Neutrophil (primary cell): ENCODE measurements at regions not wholly inside any gene's neighbourhood (a gene's known extent, or its start where the extent isn't known, plus 50 kb on each side); places are given as distances from the start of the nearest gene placed in this dataset.
"Not testable (repeated sequence)": the region's sequence is repeated elsewhere in the genome, so short reads cannot be mapped to it uniquely, and the experiment has no call there.

Source experiments
- H3K27ac ChIP-seq: fragments of 200-600 bp; sonication (generic); 2 replicates; pipeline ENCODE4 v1.5.1; 2016; ENCODE audit warnings: mild to moderate bottlenecking, moderate library complexity
- H3K27me3 ChIP-seq: fragments of 200-600 bp; sonication (generic); 2 replicates; pipeline ENCODE4 v1.6.0; 2016; ENCODE audit warnings: mild to moderate bottlenecking
- H3K36me3 ChIP-seq: fragments of 200-600 bp; sonication (generic); 2 replicates; pipeline ENCODE4 v1.5.1; 2017
- H3K4me1 ChIP-seq, 2 experiments: fragments of 200-600 bp in 1 of 2; sonication (generic) in 1 of 2; 1 replicate in 1 of 2; 2 replicates in 1 of 2; pipeline versions ENCODE4 v1.5.1 to v1.6.1; 2013 to 2016; ENCODE audit warnings: low read depth in 1 of 2, low read length in 1 of 2, mild to moderate bottlenecking in 1 of 2, moderate library complexity in 1 of 2; ENCODE audit not compliant: control insufficient read depth in 1 of 2, insufficient read depth in 1 of 2
- H3K4me3 ChIP-seq, 2 experiments: fragments of 200-600 bp in 1 of 2; sonication (generic) in 1 of 2; 1 replicate in 1 of 2; 2 replicates in 1 of 2; pipeline ENCODE4 v1.5.1; 2013 to 2016; ENCODE audit warnings: low read depth in 1 of 2, low read length in 1 of 2, mild to moderate bottlenecking in 1 of 2, moderate library complexity in 1 of 2
- H3K9me3 ChIP-seq: fragments of 200-600 bp; sonication (generic); 2 replicates; pipeline ENCODE4 v1.5.1; 2016
- TF ChIP-seq, protein P1 (sequence below): fragments of 200-600 bp; sonication (generic); IDR thresholded peaks from 2 replicates; pipeline ENCODE4 v1.5.1; 2016; ENCODE audit warnings: antibody characterized with exemption

DNA sequence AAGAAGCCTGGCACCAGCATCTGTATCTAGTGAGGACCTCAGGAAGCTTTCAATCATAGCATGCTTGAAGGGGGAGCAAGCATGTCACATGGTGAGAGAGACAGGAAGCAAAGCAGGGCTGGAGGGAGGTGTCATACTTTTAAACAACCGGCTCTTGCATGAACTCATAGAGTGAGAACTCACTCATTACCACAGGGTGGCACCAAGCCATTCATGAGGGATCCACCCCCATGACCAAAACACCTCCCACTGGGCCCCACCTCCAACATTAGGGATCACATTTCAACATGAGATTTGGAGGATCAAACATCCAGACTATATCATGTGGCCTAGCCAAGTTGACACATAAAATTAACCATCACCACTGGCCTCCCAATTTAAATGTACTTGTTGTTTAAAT is 125.1 kb upstream of the KCND3 start:
- no peak overlapping the region for H3K4me3 ChIP-seq
- H3K36me3 ChIP-seq = no peaks in the 10 kb centered on the region
- H3K27ac ChIP-seq = no peak overlapping the region
- H3K9me3 ChIP-seq = no peaks in the 10 kb centered on the region
- H3K4me1 ChIP-seq = no peaks in the 10 kb centered on the region
- TF ChIP-seq, protein P1, sequence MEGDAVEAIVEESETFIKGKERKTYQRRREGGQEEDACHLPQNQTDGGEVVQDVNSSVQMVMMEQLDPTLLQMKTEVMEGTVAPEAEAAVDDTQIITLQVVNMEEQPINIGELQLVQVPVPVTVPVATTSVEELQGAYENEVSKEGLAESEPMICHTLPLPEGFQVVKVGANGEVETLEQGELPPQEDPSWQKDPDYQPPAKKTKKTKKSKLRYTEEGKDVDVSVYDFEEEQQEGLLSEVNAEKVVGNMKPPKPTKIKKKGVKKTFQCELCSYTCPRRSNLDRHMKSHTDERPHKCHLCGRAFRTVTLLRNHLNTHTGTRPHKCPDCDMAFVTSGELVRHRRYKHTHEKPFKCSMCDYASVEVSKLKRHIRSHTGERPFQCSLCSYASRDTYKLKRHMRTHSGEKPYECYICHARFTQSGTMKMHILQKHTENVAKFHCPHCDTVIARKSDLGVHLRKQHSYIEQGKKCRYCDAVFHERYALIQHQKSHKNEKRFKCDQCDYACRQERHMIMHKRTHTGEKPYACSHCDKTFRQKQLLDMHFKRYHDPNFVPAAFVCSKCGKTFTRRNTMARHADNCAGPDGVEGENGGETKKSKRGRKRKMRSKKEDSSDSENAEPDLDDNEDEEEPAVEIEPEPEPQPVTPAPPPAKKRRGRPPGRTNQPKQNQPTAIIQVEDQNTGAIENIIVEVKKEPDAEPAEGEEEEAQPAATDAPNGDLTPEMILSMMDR = no peak
- no peaks in the 10 kb centered on the region for H3K27me3 ChIP-seq

GRCh38 chr1:112126598-112126997 is 137.1 kb upstream of the KCND3 start:
- Histone ChIP-seq H3K27ac (no peak overlapping the region), H3K27me3 (no peaks in the 10 kb centered on the region), H3K4me3 (no peak overlapping the region), H3K9me3 (no peaks in the 10 kb centered on the region), H3K4me1 (no peaks in the 10 kb centered on the region), H3K36me3 (no peaks in the 10 kb centered on the region)
- TF ChIP-seq, protein P1 = no peak

DNA sequence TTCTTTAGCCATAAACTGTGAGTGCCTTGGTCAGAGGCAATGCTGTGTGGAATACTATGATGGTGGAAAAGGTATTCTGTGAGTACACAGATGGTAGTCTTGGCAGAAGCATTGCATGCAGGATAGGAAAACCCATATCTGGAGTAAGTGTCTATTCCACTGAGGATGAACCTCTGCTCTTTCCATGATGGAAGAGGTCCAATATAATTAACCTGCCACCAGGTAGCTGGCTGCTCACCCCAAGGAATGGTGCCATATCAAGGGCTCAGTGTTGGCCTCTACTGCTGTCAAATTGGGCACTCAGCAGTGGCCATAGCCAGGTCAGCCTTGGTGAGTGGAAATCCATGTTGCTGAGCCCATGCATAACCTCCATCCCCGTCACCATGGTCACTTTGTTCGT is 138.1 kb upstream of the KCND3 start:
- H3K27me3 ChIP-seq, H3K4me3 ChIP-seq, H3K36me3 ChIP-seq, H3K9me3 ChIP-seq, H3K27ac ChIP-seq, H3K4me1 ChIP-seq: not testable (repeated sequence)

DNA sequence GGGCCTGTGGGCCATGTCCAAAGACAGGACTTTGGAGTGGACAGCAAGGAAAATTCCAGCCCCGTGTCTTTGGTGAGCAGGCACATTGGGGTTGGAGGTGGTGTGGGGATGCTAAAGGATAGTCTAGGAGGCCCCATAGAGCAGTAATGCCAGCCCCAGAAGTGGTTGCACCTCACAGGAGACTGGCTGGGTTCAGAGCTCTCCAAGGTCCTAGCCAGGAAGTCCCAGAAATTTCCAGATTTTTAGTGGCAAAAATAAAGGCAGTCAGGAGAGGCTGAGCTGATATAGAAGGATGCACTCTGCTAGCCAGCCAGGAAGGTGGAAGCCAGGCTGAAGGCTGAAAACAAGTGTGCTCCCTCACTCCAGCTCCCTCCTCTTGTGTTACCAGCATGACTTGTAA is 144.0 kb upstream of the KCND3 start:
- H3K27me3 ChIP-seq = no peaks in the 10 kb centered on the region
- no peak overlapping the region for H3K27ac ChIP-seq
- TF ChIP-seq, protein P1 = no peak
- H3K4me3 ChIP-seq = no peak overlapping the region
- no peaks in the 10 kb centered on the region for H3K4me1 ChIP-seq
- no peaks in the 10 kb centered on the region for H3K36me3 ChIP-seq
- no peaks in the 10 kb centered on the region for H3K9me3 ChIP-seq

- Histone ChIP-seq H3K36me3 (no peaks in the 10 kb centered on the region), H3K9me3 (no peaks in the 10 kb centered on the region), H3K27me3 (no peaks in the 10 kb centered on the region)
Measured at GRCh38 chr1:112140743-112141142, 151.3 kb upstream of the KCND3 start.

GRCh38 chr1:112141301-112141700 is 151.8 kb upstream of the KCND3 start:
- Histone ChIP-seq H3K4me3 (no peak overlapping the region), H3K27me3 (no peaks in the 10 kb centered on the region), H3K27ac (no peak overlapping the region), H3K36me3 (no peaks in the 10 kb centered on the region), H3K4me1 (no peaks in the 10 kb centered on the region), H3K9me3 (no peaks in the 10 kb centered on the region)
- TF ChIP-seq, protein P1 = no peak

More at GRCh38 chr1:112140743-112141142, 151.3 kb upstream of the KCND3 start:
- Histone ChIP-seq H3K4me3 (no peak overlapping the region), H3K4me1 (no peaks in the 10 kb centered on the region), H3K27ac (no peak overlapping the region)
- TF ChIP-seq, protein P1 = no peak
